GM12864 (cell line): ENCODE measurements at regions not wholly inside any gene's neighbourhood (a gene's known extent, or its start where the extent isn't known, plus 50 kb on each side); places are given as distances from the start of the nearest gene placed in this dataset.
"Not testable (repeated sequence)": the region's sequence is repeated elsewhere in the genome, so short reads cannot be mapped to it uniquely, and the experiment has no call there.

Experiments used
- DNase-seq: peaks from one replicate; pipeline ENCODE4 v3.0.0-alpha.2; 2011; ENCODE audit warnings: low read depth
- H3K4me3 ChIP-seq: 2 replicates; pipeline ENCODE4 v1.5.1; 2011; ENCODE audit warnings: mild to moderate bottlenecking, low read depth, low read length, control low read depth
- CTCF ChIP-seq: IDR thresholded peaks from 2 replicates; pipeline ENCODE4 v1.5.1; 2011; ENCODE audit warnings: low read depth, mild to moderate bottlenecking, moderate library complexity, low read length, control low read depth, inconsistent platforms; ENCODE audit errors: missing control alignments

GRCh38 chr6:50390416-50390815, 322.9 kb upstream of the TFAP2D start:
- H3K4me3 ChIP-seq, result no peak overlapping the region
- no peak for TF ChIP-seq CTCF
- DNase-seq, result no peak

- not testable (repeated sequence) for DNase-seq, H3K4me3 ChIP-seq
Observed at GRCh38 chr6:50394139-50394538, 319.2 kb upstream of the TFAP2D start.

GRCh38 chr6:50404643-50405042, 308.7 kb upstream of the TFAP2D start:
- no peak for TF ChIP-seq CTCF
- H3K4me3 ChIP-seq, result no peak overlapping the region
- no peak for DNase-seq

- DNase-seq, result no peak
- no peak overlapping the region for H3K4me3 ChIP-seq
- no peak for TF ChIP-seq CTCF
Observed at GRCh38 chr6:50410579-50410978, 302.7 kb upstream of the TFAP2D start.

GRCh38 chr6:50421041-50421440, 292.3 kb upstream of the TFAP2D start:
- H3K4me3 ChIP-seq, DNase-seq: not testable (repeated sequence)

GRCh38 chr6:50427267-50427666, 286.1 kb upstream of the TFAP2D start:
- no peak for DNase-seq
- no peak for TF ChIP-seq CTCF
- no peak overlapping the region for H3K4me3 ChIP-seq

GRCh38 chr6:50437901-50438300, 275.4 kb upstream of the TFAP2D start:
- no peak overlapping the region for H3K4me3 ChIP-seq
- TF ChIP-seq CTCF, result no peak
- DNase-seq, result no peak

GRCh38 chr6:50442531-50443040, 270.7 kb upstream of the TFAP2D start:
- no peak overlapping the region for H3K4me3 ChIP-seq
- DNase-seq, result no peak
- no peak for TF ChIP-seq CTCF
